A673 (cell line): ENCODE measurements at regions not wholly inside any gene's neighbourhood (a gene's known extent, or its start where the extent isn't known, plus 50 kb on each side); places are given as distances from the start of the nearest gene placed in this dataset.

Experiments
- EZH2 ChIP-seq: fragments of 200-600 bp; sonication (generic); IDR thresholded peaks from 2 replicates; pipeline ENCODE4 v1.6.1; 2017; ENCODE audit warnings: borderline replicate concordance, low read depth, mild to moderate bottlenecking, mixed read lengths, antibody characterized with exemption, low read length; ENCODE audit not compliant: poor library complexity, severe bottlenecking
- TF ChIP-seq, protein P1 (sequence below): fragments of 300-800, 200-600 bp; sonication (generic); conservative IDR thresholded peaks from 2 replicates; pipeline ENCODE4 v1.5.1; 2017; ENCODE audit warnings: low read depth, mild to moderate bottlenecking, antibody characterized with exemption, low read length, moderate library complexity, mixed read lengths

DNA sequence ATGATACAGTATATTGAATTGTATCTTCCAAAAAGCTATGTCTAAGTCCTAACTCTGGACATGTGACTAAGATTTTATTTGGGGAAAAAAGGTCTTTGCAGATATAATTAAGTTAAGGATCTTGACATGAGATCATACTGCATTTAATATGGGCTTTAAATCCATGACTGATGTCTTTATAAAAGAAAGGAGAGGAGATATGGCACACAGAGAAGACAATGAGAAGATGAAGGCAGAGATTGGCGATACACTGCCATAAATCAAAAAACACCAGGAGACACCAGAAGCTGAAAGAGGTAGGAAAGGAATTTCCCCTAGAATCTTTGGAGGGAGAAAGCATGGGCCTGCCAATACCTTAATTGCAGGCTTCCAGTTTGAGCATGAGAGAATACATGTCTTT, 1450.2 kb downstream of the HACE1 start:
- TF ChIP-seq, protein P1, sequence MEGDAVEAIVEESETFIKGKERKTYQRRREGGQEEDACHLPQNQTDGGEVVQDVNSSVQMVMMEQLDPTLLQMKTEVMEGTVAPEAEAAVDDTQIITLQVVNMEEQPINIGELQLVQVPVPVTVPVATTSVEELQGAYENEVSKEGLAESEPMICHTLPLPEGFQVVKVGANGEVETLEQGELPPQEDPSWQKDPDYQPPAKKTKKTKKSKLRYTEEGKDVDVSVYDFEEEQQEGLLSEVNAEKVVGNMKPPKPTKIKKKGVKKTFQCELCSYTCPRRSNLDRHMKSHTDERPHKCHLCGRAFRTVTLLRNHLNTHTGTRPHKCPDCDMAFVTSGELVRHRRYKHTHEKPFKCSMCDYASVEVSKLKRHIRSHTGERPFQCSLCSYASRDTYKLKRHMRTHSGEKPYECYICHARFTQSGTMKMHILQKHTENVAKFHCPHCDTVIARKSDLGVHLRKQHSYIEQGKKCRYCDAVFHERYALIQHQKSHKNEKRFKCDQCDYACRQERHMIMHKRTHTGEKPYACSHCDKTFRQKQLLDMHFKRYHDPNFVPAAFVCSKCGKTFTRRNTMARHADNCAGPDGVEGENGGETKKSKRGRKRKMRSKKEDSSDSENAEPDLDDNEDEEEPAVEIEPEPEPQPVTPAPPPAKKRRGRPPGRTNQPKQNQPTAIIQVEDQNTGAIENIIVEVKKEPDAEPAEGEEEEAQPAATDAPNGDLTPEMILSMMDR: no peak
- no peak for TF ChIP-seq EZH2
